ENCODE measurements at regions not wholly inside any gene's neighbourhood (a gene's known extent, or its start where the extent isn't known, plus 50 kb on each side); places are given as distances from the start of the nearest gene placed in this dataset.

DNA sequence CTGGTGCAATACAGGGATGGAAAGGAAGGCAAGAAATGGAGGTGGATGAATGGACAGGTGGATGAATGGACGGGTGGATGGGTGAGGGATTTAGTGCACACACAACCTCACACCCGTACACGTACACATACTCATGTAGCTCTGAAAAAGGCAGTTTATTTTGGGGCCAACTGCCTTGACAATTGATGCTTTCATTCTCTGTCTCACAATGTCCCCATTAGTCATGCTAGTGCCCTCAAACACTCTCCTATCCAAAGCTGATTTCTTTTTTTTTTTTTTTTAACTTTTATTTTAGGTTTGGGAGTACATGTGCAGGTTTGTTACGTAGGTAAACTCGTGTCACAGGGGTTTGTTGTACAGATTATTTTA lies 495.0 kb downstream of the DMAC1 start (continued):
- TF ChIP-seq ZSCAN22 (CRISPR knock-in tag; IDR thresholded peaks at IDR 0.05), result no peak
- TF ChIP-seq ZNF619 (CRISPR knock-in tag; IDR thresholded peaks at IDR 0.05), result no peak

DNA sequence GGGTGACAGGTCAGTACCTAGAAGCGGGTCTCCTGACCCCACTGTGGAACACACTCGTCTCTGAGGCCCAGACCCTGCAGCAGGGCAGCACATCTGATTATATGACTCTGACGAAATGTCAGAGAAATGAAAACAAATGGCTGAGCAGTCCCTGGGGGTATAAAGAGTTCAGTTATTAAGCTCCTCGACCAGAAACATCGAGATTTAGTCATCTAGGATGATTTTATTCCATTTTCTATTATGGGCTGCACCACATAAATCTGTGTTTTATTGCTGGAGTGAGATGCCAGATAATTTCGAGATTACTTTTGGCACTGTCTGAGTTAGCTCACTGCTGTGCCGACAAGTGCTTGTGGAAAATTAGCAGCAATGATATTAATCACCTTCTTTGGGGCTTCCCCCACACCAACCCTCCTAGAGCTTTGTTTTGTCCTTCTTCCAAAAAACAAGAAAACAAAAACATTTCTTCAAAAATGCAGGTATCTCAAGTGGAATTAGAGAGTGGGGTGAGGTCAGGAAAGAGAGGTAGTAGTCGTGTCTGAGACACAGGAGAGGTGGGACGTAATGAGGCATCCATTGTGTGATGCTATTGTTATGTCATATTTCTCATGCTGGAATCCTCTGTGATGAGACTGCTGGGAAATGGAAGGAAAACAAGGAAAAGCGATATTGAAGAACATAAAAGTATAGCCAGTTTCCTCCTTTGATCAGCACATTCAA lies 495.5 kb downstream of the DMAC1 start:
- no peak overlapping the region for H3K9ac ChIP-seq (ENCODE audit: insufficient read depth, low read depth, low read length)
- 2% methylated on average over 9 of the region's 10 CpGs for WGBS (ENCODE audit: low lambda C conversion rate)
- in situ Hi-C loops (cut with HindIII; ENCODE audit: extremely low pct_ligation_motif_present, low pct_unique_long_range_greater_than_20kb), result loop anchor here (10.0 kb wide), 1 partner anchor 61 kb away; no protein-coding TSS in a partner anchor
- H3K79me2 ChIP-seq (ENCODE audit: insufficient read depth, low read length), result no peaks in the 10 kb centered on the region
- H3K4me1 ChIP-seq (ENCODE audit: insufficient read depth, low read length), result no peaks in the 10 kb centered on the region
- BruUV-seq (replicated peaks), result no TSS peak
- H3K36me3 ChIP-seq (replicated peaks in 1 of 2; ENCODE audit: control insufficient read depth in 1 of 2, insufficient read depth in 2 of 2, low read length in 2 of 2), result no peaks in the 10 kb centered on the region
- FAIRE-seq (no peak), ATAC-seq (no peak), DNase-seq (ENCODE audit: low spot score) (no peak)
- ChIA-PET CTCF (ENCODE audit: low intra/inter-chr PET ratio, low total read pairs) (no interaction called here), POLR2A (no interaction called here)
- H3K4me3 ChIP-seq (replicated peaks in 1 of 3; ENCODE audit: insufficient read depth in 1 of 3, low read depth in 2 of 3, low read length in 3 of 3), result no peak overlapping the region
- H4K20me1 ChIP-seq (ENCODE audit: insufficient read depth, low read length), result no peaks in the 10 kb centered on the region
- H3K9me3 ChIP-seq (ENCODE audit: low read length), result peaks cover 2% of the 10 kb centered on the region; the same call in 1 of the 2 replicates
- no peak for TF ChIP-seq RCOR2 (CRISPR knock-in tag; IDR thresholded peaks at IDR 0.05)
- no peak for TF ChIP-seq ARNT (IDR thresholded peaks at IDR 0.05)
- TF ChIP-seq, protein P1, sequence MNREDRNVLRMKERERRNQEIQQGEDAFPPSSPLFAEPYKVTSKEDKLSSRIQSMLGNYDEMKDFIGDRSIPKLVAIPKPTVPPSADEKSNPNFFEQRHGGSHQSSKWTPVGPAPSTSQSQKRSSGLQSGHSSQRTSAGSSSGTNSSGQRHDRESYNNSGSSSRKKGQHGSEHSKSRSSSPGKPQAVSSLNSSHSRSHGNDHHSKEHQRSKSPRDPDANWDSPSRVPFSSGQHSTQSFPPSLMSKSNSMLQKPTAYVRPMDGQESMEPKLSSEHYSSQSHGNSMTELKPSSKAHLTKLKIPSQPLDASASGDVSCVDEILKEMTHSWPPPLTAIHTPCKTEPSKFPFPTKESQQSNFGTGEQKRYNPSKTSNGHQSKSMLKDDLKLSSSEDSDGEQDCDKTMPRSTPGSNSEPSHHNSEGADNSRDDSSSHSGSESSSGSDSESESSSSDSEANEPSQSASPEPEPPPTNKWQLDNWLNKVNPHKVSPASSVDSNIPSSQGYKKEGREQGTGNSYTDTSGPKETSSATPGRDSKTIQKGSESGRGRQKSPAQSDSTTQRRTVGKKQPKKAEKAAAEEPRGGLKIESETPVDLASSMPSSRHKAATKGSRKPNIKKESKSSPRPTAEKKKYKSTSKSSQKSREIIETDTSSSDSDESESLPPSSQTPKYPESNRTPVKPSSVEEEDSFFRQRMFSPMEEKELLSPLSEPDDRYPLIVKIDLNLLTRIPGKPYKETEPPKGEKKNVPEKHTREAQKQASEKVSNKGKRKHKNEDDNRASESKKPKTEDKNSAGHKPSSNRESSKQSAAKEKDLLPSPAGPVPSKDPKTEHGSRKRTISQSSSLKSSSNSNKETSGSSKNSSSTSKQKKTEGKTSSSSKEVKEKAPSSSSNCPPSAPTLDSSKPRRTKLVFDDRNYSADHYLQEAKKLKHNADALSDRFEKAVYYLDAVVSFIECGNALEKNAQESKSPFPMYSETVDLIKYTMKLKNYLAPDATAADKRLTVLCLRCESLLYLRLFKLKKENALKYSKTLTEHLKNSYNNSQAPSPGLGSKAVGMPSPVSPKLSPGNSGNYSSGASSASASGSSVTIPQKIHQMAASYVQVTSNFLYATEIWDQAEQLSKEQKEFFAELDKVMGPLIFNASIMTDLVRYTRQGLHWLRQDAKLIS (CRISPR knock-in tag; IDR thresholded peaks at IDR 0.05), result no peak
- TF ChIP-seq, protein P2, sequence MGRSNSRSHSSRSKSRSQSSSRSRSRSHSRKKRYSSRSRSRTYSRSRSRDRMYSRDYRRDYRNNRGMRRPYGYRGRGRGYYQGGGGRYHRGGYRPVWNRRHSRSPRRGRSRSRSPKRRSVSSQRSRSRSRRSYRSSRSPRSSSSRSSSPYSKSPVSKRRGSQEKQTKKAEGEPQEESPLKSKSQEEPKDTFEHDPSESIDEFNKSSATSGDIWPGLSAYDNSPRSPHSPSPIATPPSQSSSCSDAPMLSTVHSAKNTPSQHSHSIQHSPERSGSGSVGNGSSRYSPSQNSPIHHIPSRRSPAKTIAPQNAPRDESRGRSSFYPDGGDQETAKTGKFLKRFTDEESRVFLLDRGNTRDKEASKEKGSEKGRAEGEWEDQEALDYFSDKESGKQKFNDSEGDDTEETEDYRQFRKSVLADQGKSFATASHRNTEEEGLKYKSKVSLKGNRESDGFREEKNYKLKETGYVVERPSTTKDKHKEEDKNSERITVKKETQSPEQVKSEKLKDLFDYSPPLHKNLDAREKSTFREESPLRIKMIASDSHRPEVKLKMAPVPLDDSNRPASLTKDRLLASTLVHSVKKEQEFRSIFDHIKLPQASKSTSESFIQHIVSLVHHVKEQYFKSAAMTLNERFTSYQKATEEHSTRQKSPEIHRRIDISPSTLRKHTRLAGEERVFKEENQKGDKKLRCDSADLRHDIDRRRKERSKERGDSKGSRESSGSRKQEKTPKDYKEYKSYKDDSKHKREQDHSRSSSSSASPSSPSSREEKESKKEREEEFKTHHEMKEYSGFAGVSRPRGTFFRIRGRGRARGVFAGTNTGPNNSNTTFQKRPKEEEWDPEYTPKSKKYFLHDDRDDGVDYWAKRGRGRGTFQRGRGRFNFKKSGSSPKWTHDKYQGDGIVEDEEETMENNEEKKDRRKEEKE (IDR thresholded peaks at IDR 0.05), result no peak
- TF ChIP-seq, protein P3, sequence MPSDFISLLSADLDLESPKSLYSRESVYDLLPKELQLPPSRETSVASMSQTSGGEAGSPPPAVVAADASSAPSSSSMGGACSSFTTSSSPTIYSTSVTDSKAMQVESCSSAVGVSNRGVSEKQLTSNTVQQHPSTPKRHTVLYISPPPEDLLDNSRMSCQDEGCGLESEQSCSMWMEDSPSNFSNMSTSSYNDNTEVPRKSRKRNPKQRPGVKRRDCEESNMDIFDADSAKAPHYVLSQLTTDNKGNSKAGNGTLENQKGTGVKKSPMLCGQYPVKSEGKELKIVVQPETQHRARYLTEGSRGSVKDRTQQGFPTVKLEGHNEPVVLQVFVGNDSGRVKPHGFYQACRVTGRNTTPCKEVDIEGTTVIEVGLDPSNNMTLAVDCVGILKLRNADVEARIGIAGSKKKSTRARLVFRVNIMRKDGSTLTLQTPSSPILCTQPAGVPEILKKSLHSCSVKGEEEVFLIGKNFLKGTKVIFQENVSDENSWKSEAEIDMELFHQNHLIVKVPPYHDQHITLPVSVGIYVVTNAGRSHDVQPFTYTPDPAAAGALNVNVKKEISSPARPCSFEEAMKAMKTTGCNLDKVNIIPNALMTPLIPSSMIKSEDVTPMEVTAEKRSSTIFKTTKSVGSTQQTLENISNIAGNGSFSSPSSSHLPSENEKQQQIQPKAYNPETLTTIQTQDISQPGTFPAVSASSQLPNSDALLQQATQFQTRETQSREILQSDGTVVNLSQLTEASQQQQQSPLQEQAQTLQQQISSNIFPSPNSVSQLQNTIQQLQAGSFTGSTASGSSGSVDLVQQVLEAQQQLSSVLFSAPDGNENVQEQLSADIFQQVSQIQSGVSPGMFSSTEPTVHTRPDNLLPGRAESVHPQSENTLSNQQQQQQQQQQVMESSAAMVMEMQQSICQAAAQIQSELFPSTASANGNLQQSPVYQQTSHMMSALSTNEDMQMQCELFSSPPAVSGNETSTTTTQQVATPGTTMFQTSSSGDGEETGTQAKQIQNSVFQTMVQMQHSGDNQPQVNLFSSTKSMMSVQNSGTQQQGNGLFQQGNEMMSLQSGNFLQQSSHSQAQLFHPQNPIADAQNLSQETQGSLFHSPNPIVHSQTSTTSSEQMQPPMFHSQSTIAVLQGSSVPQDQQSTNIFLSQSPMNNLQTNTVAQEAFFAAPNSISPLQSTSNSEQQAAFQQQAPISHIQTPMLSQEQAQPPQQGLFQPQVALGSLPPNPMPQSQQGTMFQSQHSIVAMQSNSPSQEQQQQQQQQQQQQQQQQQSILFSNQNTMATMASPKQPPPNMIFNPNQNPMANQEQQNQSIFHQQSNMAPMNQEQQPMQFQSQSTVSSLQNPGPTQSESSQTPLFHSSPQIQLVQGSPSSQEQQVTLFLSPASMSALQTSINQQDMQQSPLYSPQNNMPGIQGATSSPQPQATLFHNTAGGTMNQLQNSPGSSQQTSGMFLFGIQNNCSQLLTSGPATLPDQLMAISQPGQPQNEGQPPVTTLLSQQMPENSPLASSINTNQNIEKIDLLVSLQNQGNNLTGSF (CRISPR knock-in tag; IDR thresholded peaks at IDR 0.05), result no peak
- no peaks in the 10 kb centered on the region for H3K27me3 ChIP-seq (ENCODE audit: control insufficient read depth in 1 of 2, insufficient read depth in 2 of 2, low read length in 2 of 2)
- H3K27ac ChIP-seq (ENCODE audit: extremely low read length, insufficient read depth, low read length), result no peak overlapping the region
- no peak overlapping the region for H3K4me2 ChIP-seq (ENCODE audit: low read depth, low read length)
- no peak overlapping the region for H2AFZ ChIP-seq (ENCODE audit: low read length)
- intact Hi-C loops (cut with micrococcal nuclease; ENCODE audit: unreplicated experiment), result no loop called here

Data from HepG2 (cell line).